ENCODE measurements at regions not wholly inside any gene's neighbourhood (a gene's known extent, or its start where the extent isn't known, plus 50 kb on each side); places are given as distances from the start of the nearest gene placed in this dataset.
A peak's percentile ranks its signal among the peaks of the same experiment; 100 is the strongest.
"Not testable (repeated sequence)": the region's sequence is repeated elsewhere in the genome, so short reads cannot be mapped to it uniquely, and the experiment has no call there.

- no peak for DNase-seq
Observed at GRCh38 chr11:44361813-44362212, 51.9 kb upstream of the ALX4 start.

- DNase-seq: no peak
Observed at GRCh38 chr11:44363116-44363515, 53.2 kb upstream of the ALX4 start.

- DNase-seq: no peak
Observed at GRCh38 chr11:44364596-44364995, 54.7 kb upstream of the ALX4 start.

- no peak for DNase-seq
Observed at GRCh38 chr11:44365616-44366015, 55.7 kb upstream of the ALX4 start.

GRCh38 chr11:44366026-44366425, 56.1 kb upstream of the ALX4 start:
- DNase-seq: no peak

GRCh38 chr11:44366741-44367140, 56.8 kb upstream of the ALX4 start:
- DNase-seq: no peak

GRCh38 chr11:44367452-44367851, 57.5 kb upstream of the ALX4 start:
- no peak for DNase-seq

- DNase-seq: no peak
Observed at GRCh38 chr11:44368886-44369285, 58.9 kb upstream of the ALX4 start.

- DNase-seq: not testable (repeated sequence)
Observed at GRCh38 chr11:44371042-44371441, 61.1 kb upstream of the ALX4 start.

GRCh38 chr11:44371706-44372105, 61.8 kb upstream of the ALX4 start:
- DNase-seq: no peak

GRCh38 chr11:44372989-44373388, 63.0 kb upstream of the ALX4 start:
- no peak for DNase-seq

- DNase-seq: no peak
Observed at GRCh38 chr11:44374001-44374400, 64.1 kb upstream of the ALX4 start.

GRCh38 chr11:44376423-44376822, 66.5 kb upstream of the ALX4 start:
- DNase-seq: no peak

- DNase-seq: peak; percentile 27
Observed at GRCh38 chr11:44377121-44377520, 67.2 kb upstream of the ALX4 start.

- DNase-seq: peak; percentile 70
Observed at GRCh38 chr11:44377914-44378321, 68.0 kb upstream of the ALX4 start.

- DNase-seq: no peak
Observed at GRCh38 chr11:44379141-44380008, 69.4 kb upstream of the ALX4 start.

- no peak for DNase-seq
Observed at GRCh38 chr11:44380009-44380313, 70.0 kb upstream of the ALX4 start.

GRCh38 chr11:44380820-44381219, 70.9 kb upstream of the ALX4 start:
- no peak for DNase-seq

GRCh38 chr11:44381261-44381660, 71.3 kb upstream of the ALX4 start:
- DNase-seq: no peak

GRCh38 chr11:44382118-44382517, 72.2 kb upstream of the ALX4 start:
- no peak for DNase-seq

- DNase-seq: no peak
Observed at GRCh38 chr11:44382656-44383240, 72.8 kb upstream of the ALX4 start.

- DNase-seq: no peak
Observed at GRCh38 chr11:44383246-44383645, 73.3 kb upstream of the ALX4 start.

- DNase-seq: no peak
Observed at GRCh38 chr11:44387415-44387814, 77.5 kb upstream of the ALX4 start.

- no peak for DNase-seq
Observed at GRCh38 chr11:44387825-44388224, 77.9 kb upstream of the ALX4 start.
